ENCODE measurements at regions not wholly inside any gene's neighbourhood (a gene's known extent, or its start where the extent isn't known, plus 50 kb on each side); places are given as distances from the start of the nearest gene placed in this dataset.

GRCh38 chr14:101362529-101363260 lies 198.6 kb upstream of the DIO3 start:
- H3K9me3 ChIP-seq (ENCODE audit: control insufficient read depth, insufficient read depth, low read length), result no peaks in the 10 kb centered on the region
- no peak for DNase-seq (ENCODE audit: low read depth, low spot score)
- WGBS (ENCODE audit: insufficient coverage, insufficient read length), result no CpG with 5 or more reads among the region's 17 CpGs
- no peak overlapping the region for H3K27ac ChIP-seq (ENCODE audit: low read length)
- H3K36me3 ChIP-seq (ENCODE audit: control insufficient read depth, insufficient read depth, low read length), result no peaks in the 10 kb centered on the region
- H3K27me3 ChIP-seq (ENCODE audit: control insufficient read depth, insufficient read depth, low read length), result no peaks in the 10 kb centered on the region
- H3K4me1 ChIP-seq (ENCODE audit: control insufficient read depth, insufficient read depth, low read length), result peaks cover 3% of the 10 kb centered on the region; the same call in 1 of the 2 replicates
- no peak overlapping the region for H3K4me3 ChIP-seq (ENCODE audit: low read length)

DNA sequence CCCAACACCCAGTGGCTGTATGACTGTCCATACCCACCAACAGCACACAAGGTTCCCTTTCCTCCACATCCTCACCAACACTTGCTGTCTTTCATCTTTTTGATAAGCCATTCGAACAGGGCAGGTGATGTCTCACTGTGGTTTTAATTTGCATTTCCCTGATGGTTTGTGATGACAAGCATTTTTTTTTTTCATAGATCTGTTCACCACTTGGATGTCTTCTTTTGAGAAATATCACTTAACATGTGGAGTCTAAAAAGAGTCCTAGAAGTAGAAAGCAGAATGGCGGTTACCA lies 198.1 kb upstream of the DIO3 start:
- Histone ChIP-seq H3K36me3 (ENCODE audit: control insufficient read depth, insufficient read depth, low read length) (no peaks in the 10 kb centered on the region), H3K4me1 (ENCODE audit: control insufficient read depth, insufficient read depth, low read length) (peaks cover 6% of the 10 kb centered on the region; the same call in 1 of the 2 replicates), H3K27me3 (ENCODE audit: control insufficient read depth, insufficient read depth, low read length) (no peaks in the 10 kb centered on the region), H3K4me3 (ENCODE audit: low read length) (no peak overlapping the region), H3K27ac (ENCODE audit: low read length) (no peak overlapping the region), H3K9me3 (ENCODE audit: control insufficient read depth, insufficient read depth, low read length) (no peaks in the 10 kb centered on the region)
- no peak for DNase-seq (ENCODE audit: low read depth, low spot score)
- no CpG with 5 or more reads among the region's 2 CpGs for WGBS (ENCODE audit: insufficient coverage, insufficient read length)

DNA sequence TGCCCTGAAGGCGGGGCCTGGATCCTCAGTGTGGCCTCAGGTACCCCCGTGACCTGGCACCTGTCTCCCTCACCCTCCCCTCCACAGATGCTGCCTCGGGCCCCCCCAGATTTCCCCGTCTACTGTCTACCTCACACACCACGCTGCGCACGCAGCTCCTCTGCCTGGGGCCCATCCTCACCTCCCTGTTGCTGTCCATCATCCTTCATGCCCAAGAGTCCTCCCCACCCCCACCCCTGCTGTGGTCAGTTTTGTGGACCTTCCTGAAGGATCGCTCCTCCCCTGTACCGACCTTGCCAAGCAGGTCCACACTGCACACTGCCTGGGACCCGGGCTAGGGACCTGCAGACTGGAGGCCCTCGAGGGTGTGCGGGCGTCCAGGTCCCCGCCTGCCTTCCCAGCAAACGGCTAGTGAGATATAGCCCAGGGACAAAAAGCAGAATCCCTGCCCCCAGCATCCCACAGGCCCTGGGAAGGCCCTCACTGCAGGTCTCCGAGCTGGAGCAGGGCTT lies 197.4 kb upstream of the DIO3 start:
- no peak overlapping the region for H3K4me3 ChIP-seq (ENCODE audit: low read length)
- H3K36me3 ChIP-seq (ENCODE audit: control insufficient read depth, insufficient read depth, low read length), result no peaks in the 10 kb centered on the region
- H3K9me3 ChIP-seq (ENCODE audit: control insufficient read depth, insufficient read depth, low read length), result no peaks in the 10 kb centered on the region
- no peaks in the 10 kb centered on the region for H3K27me3 ChIP-seq (ENCODE audit: control insufficient read depth, insufficient read depth, low read length)
- DNase-seq (ENCODE audit: low read depth, low spot score), result no peak
- H3K27ac ChIP-seq (ENCODE audit: low read length), result no peak overlapping the region
- no CpG with 5 or more reads among the region's 16 CpGs for WGBS (ENCODE audit: insufficient coverage, insufficient read length)
- H3K4me1 ChIP-seq (ENCODE audit: control insufficient read depth, insufficient read depth, low read length), result peaks cover 6% of the 10 kb centered on the region; the same call in 1 of the 2 replicates

DNA sequence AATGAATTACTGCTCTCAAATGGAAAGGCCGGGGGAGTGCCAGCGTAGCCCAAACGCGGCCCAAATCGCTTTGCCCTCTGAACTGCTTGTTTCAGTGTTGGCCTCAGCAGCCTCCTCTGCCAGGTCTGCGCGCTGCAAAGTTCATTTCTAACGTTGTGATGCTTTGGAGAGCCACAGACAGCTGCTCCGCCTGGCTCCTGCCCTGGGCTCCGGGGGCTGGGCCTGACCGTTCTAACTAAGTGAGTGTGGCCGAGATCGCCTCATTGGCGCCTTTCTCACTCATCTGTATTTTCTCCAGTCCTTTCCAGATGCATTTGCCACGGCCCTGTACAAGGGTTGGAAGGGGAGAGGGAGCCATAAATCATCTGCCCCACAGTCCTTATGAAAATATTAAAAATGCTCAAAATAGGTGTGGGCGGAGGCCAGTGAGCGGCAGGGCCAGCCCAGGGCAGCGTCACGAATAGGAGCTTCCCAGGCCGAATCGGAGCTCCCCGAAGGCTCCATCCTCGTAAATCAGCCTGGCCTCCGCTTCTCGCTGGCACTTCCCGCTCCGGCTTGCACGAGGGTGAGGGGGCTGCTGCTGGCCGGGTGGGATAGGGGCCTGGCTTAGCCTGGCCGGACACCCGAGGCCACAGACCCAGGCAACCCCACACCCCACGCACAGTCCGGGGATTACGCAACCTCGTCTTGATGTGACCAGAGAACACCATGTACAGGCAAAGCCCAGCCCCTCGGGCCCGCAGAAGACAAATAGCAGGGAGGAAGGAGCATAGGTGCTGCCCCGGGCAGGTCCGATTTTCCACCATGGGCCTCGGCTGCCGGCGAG lies 196.6 kb upstream of the DIO3 start:
- no CpG with 5 or more reads among the region's 42 CpGs for WGBS (ENCODE audit: insufficient coverage, insufficient read length)
- Histone ChIP-seq H3K27ac (ENCODE audit: low read length) (no peak overlapping the region), H3K4me1 (ENCODE audit: control insufficient read depth, insufficient read depth, low read length) (peaks cover 6% of the 10 kb centered on the region; the same call in 1 of the 2 replicates), H3K36me3 (ENCODE audit: control insufficient read depth, insufficient read depth, low read length) (no peaks in the 10 kb centered on the region), H3K4me3 (ENCODE audit: low read length) (no peak overlapping the region), H3K27me3 (ENCODE audit: control insufficient read depth, insufficient read depth, low read length) (no peaks in the 10 kb centered on the region), H3K9me3 (ENCODE audit: control insufficient read depth, insufficient read depth, low read length) (no peaks in the 10 kb centered on the region)
- DNase-seq (ENCODE audit: low read depth, low spot score), result no peak

DNA sequence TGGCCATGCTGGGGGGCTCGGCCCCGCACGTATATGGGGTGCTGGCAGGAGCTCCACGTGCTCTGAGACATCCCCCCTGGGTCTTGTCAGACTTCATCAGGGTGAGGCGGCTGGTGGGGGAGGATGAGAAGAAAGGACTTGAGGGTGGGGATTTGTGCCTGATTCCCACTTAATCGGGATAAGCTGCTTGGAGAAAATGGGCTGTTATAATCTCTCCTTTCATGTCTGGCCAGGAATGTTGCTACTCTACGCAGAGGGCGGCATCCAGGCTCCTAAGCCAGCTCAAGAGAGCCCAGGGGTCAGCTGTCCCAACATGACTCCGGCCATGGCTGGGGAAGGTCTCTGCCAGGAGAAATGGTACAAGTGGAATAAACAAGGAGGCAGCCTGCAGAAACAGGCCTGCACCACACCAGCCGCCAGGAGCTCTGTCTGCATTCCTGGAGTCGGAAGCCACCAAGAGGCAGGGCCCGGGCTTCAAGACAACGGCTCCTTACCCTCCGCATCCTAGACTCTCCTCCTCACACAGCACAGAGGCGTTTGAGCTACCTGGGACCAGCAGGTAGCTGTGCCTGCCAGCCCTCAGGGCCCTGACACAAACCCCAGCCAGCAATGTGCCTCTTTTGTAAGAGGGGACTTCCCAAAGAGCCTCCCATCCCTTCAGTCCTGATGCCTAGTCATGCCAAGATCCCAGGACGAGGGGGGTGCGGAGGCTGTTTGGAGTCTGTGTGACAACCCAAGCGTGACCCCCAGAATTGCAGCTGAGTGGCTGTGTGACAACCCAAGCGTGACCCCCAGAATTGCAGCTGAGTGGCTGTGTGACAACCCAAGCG lies 195.8 kb upstream of the DIO3 start:
- Histone ChIP-seq H3K4me3 (ENCODE audit: low read length) (no peak overlapping the region), H3K27ac (ENCODE audit: low read length) (no peak overlapping the region), H3K4me1 (ENCODE audit: control insufficient read depth, insufficient read depth, low read length) (peaks cover 6% of the 10 kb centered on the region; the same call in 1 of the 2 replicates), H3K9me3 (ENCODE audit: control insufficient read depth, insufficient read depth, low read length) (no peaks in the 10 kb centered on the region), H3K27me3 (ENCODE audit: control insufficient read depth, insufficient read depth, low read length) (no peaks in the 10 kb centered on the region), H3K36me3 (ENCODE audit: control insufficient read depth, insufficient read depth, low read length) (no peaks in the 10 kb centered on the region)
- WGBS (ENCODE audit: insufficient coverage, insufficient read length), result no CpG with 5 or more reads among the region's 20 CpGs
- no peak for DNase-seq (ENCODE audit: low read depth, low spot score)

GRCh38 chr14:101367421-101368261 lies 193.7 kb upstream of the DIO3 start:
- no CpG with 5 or more reads among the region's 23 CpGs for WGBS (ENCODE audit: insufficient coverage, insufficient read length)
- no peaks in the 10 kb centered on the region for H3K27me3 ChIP-seq (ENCODE audit: control insufficient read depth, insufficient read depth, low read length)

DNA sequence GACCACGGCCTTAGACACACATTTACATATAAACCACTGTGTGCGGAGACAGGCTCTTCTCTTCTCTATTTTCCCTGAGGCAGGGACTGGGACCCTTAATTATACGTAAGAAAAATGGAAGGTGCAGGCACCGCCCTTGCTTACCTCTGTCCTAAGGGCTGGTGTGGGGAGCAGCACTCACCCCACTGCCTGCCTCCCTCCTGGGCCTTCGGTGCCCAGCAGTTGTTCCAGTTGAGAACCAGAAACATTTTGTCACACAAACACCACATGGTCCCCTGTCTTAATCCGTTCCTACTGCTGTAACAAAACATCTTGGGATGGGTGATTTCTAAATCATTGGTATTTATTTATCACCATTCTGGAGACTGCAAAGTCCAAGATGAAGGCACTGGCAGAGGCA lies 192.7 kb upstream of the DIO3 start:
- Histone ChIP-seq H3K27ac (ENCODE audit: low read length) (no peak overlapping the region), H3K36me3 (ENCODE audit: control insufficient read depth, insufficient read depth, low read length) (no peaks in the 10 kb centered on the region), H3K4me1 (ENCODE audit: control insufficient read depth, insufficient read depth, low read length) (peaks cover 6% of the 10 kb centered on the region; the same call in 1 of the 2 replicates), H3K4me3 (ENCODE audit: low read length) (no peak overlapping the region), H3K9me3 (ENCODE audit: control insufficient read depth, insufficient read depth, low read length) (no peaks in the 10 kb centered on the region), H3K27me3 (ENCODE audit: control insufficient read depth, insufficient read depth, low read length) (no peaks in the 10 kb centered on the region)
- DNase-seq (ENCODE audit: low read depth, low spot score), result no peak
- no CpG with 5 or more reads among the region's 6 CpGs for WGBS (ENCODE audit: insufficient coverage, insufficient read length)

More at GRCh38 chr14:101367421-101368261, 193.7 kb upstream of the DIO3 start:
- Histone ChIP-seq H3K4me3 (ENCODE audit: low read length) (no peak overlapping the region), H3K9me3 (ENCODE audit: control insufficient read depth, insufficient read depth, low read length) (no peaks in the 10 kb centered on the region), H3K4me1 (ENCODE audit: control insufficient read depth, insufficient read depth, low read length) (peaks cover 6% of the 10 kb centered on the region; the same call in 1 of the 2 replicates), H3K36me3 (ENCODE audit: control insufficient read depth, insufficient read depth, low read length) (no peaks in the 10 kb centered on the region), H3K27ac (ENCODE audit: low read length) (no peak overlapping the region)
- no peak for DNase-seq (ENCODE audit: low read depth, low spot score)

GRCh38 chr14:101369194-101369915 lies 191.9 kb upstream of the DIO3 start:
- no peak for DNase-seq (ENCODE audit: low read depth, low spot score)
- H3K27me3 ChIP-seq (ENCODE audit: control insufficient read depth, insufficient read depth, low read length), result no peaks in the 10 kb centered on the region
- peaks cover 6% of the 10 kb centered on the region; the same call in 1 of the 2 replicates for H3K4me1 ChIP-seq (ENCODE audit: control insufficient read depth, insufficient read depth, low read length)
- no CpG with 5 or more reads among the region's 17 CpGs for WGBS (ENCODE audit: insufficient coverage, insufficient read length)
- no peaks in the 10 kb centered on the region for H3K36me3 ChIP-seq (ENCODE audit: control insufficient read depth, insufficient read depth, low read length)
- no peaks in the 10 kb centered on the region for H3K9me3 ChIP-seq (ENCODE audit: control insufficient read depth, insufficient read depth, low read length)
- H3K4me3 ChIP-seq (ENCODE audit: low read length), result no peak overlapping the region
- no peak overlapping the region for H3K27ac ChIP-seq (ENCODE audit: low read length)

DNA sequence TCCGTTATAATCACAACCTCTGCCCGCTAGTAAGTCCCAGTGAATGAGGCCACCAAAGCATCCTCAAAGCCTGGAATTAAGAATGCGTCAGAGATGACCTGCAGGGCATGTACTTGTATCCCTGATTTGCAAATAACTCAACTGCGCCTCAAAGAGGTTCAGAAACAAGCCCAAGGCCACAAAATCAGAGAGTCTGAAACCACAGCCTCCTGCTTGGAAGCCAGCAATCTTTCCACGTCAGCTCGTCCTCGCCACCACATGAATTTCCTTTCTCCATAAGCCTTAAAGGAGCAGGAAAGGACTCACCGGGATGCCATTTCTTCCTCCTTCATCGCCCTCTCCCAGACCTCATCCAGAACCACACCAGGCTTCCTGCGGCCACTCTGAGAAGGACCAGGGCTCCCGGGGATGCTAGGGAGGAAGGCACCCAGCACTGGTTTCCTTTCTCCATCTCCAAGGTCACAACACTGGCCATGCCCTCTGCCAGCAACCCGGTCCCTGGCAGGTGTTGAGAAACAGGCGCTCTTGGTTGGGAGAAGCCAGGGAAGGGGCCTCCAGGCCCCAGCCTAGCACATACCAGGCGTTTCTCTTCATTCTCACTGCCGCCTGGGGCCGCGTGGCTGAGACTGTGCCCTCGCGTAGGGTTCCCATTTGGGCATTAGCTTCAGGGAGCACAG lies 191.2 kb upstream of the DIO3 start:
- no peak for DNase-seq (ENCODE audit: low read depth, low spot score)
- WGBS (ENCODE audit: insufficient coverage, insufficient read length), result no CpG with 5 or more reads among the region's 19 CpGs
- no peaks in the 10 kb centered on the region for H3K9me3 ChIP-seq (ENCODE audit: control insufficient read depth, insufficient read depth, low read length)
- no peak overlapping the region for H3K4me3 ChIP-seq (ENCODE audit: low read length)
- no peaks in the 10 kb centered on the region for H3K36me3 ChIP-seq (ENCODE audit: control insufficient read depth, insufficient read depth, low read length)
- H3K27ac ChIP-seq (ENCODE audit: low read length), result no peak overlapping the region
- peaks cover 6% of the 10 kb centered on the region; the same call in 1 of the 2 replicates for H3K4me1 ChIP-seq (ENCODE audit: control insufficient read depth, insufficient read depth, low read length)
- no peaks in the 10 kb centered on the region for H3K27me3 ChIP-seq (ENCODE audit: control insufficient read depth, insufficient read depth, low read length)
